Epithelial cell of prostate (primary cell): ENCODE measurements at regions not wholly inside any gene's neighbourhood (a gene's known extent, or its start where the extent isn't known, plus 50 kb on each side); places are given as distances from the start of the nearest gene placed in this dataset.

Experiments
- DNase-seq: peaks from one replicate; pipeline ENCODE4 v3.0.0-alpha.2; 2011; ENCODE audit warnings: low read depth, low spot score
- H3K27ac ChIP-seq: fragments of 450-650 bp; 2 replicates; pipeline ENCODE4 v1.5.1; 2017; ENCODE audit warnings: mild to moderate bottlenecking

DNA sequence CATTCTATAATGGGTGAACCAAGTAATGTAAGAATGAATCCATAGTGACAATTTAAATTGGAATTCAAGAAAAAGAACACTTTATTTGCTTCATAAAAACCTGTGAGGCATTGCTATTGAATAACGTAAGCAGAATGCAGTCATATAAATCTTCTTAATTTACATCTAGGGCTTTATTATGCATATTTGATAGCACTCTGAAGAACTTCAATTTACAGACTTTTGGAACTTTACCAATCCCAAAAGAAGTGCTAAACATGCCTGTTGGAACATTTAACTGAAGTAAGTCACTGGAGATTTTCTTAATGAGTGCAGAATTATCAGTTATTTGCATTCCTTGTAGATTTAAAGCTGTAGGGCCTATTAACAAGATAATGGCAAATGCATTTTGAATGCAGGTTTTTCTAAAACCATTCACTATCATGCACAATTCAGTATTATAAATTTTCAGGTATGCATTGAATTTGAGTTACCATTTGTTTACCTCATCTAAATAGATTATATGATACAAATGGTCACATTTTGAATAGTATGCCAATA lies 1181.2 kb downstream of the ARAP2 start:
- no peak overlapping the region for H3K27ac ChIP-seq
- DNase-seq = no peak

- DNase-seq = no peak
- H3K27ac ChIP-seq = no peak overlapping the region
Observed at GRCh38 chr4:35066406-35066805, 1177.9 kb downstream of the ARAP2 start.

DNA sequence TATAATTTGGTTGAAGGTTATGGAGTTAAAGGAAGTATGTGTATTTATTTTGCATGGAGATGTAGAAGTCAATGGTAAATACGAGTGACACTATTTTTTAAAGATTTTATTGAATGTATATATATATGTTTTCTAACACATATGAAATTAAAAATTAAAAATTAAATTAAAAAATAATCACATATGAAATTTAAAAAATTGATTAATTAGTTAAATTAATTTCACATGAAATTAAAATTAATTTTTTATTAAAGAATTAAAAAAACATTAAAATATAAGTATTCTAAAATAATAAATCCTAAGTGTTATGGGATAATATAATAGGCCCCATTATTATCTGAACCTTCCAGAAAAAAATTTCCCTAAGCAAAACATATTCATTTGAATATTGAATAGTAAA lies 1163.5 kb downstream of the ARAP2 start:
- H3K27ac ChIP-seq = no peak overlapping the region
- DNase-seq = no peak

GRCh38 chr4:35087218-35087617 lies 1157.1 kb downstream of the ARAP2 start:
- no peak overlapping the region for H3K27ac ChIP-seq
- DNase-seq = peak; percentile 3

GRCh38 chr4:35100932-35101331 lies 1143.4 kb downstream of the ARAP2 start:
- DNase-seq = no peak
- no peak overlapping the region for H3K27ac ChIP-seq

- DNase-seq = no peak
- no peak overlapping the region for H3K27ac ChIP-seq
Observed at GRCh38 chr4:35102066-35102465, 1142.2 kb downstream of the ARAP2 start.

- no peak for DNase-seq
- H3K27ac ChIP-seq = no peak overlapping the region
Observed at GRCh38 chr4:35105486-35105885, 1138.8 kb downstream of the ARAP2 start.

- H3K27ac ChIP-seq = no peak overlapping the region
- DNase-seq = no peak
Observed at GRCh38 chr4:35106091-35106734, 1138.1 kb downstream of the ARAP2 start.

- no peak overlapping the region for H3K27ac ChIP-seq
- DNase-seq = no peak
Observed at GRCh38 chr4:35124106-35124505, 1120.2 kb downstream of the ARAP2 start.

DNA sequence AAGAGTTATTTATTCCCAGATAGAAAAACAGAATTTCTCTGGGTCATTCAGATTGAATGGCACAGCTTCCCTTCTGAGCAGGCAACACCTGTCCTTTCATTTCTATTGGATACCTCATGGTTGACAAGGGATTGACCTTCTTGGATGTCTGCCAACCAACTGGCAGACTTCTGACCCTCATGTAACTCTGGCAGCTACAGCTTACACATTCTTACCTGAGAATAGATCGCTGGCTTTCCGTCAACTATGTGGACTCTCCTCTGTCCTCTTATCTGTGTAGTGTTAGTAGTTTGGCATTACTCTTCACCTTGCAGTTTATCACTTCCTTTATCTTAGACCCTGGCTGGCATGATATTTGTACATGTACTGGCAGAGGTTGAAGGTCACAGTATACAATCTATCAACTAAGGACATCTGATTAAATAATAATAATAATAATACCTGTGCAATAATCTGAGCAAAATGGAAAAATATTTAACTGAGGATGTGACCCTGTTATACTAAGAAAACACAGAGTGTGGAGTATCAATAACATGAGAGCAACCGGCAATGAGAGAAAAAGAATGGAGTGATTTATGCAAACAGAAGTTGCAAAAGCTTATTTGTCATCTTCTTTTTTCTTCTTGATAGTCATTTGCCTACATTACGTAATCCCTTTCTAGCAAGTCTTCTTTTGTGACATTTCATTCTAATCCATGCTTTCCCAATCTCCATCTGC lies 1118.2 kb downstream of the ARAP2 start:
- DNase-seq = no peak

DNA sequence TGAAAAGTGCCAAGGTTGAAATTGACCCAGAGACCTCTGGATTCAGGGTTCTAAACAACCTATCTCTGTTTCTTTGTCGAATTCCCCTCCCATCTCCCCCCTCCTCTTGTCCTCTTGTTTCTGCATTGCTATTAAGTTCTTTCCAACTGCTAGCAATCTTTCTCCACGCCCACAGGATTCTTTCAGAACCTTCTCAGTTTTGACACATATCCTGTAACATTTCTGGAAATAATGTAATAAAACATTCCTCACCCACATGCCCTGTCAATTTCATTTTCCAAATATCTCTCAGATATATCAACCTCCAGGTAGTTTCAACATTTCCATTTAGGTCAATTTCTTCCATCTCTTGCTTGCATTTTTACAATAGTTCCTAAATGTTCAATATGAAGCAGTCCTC lies 1105.9 kb downstream of the ARAP2 start:
- no peak overlapping the region for H3K27ac ChIP-seq
- DNase-seq = no peak

More for the DNA sequence above, 1118.2 kb downstream of the ARAP2 start:
- no peak overlapping the region for H3K27ac ChIP-seq

DNA sequence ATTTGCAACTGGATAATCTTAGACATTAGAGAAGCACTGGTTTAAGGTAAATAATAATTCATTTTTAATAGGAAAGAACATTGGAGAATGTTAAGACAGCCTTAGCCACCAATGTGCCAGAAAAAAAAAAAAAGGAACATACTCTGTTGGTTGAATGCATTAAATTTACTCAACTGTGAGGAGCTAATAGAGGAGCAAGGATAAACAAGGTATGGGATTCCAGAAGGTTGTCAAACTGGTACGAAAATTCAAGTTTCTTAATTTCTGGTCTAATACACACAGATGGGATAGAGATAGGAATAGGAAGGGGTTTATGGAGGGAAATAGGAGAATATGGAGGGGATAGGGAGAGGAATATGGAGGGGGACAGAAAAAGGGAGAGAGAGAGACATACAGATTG lies 1096.6 kb downstream of the ARAP2 start:
- no peak for DNase-seq
- no peak overlapping the region for H3K27ac ChIP-seq

DNA sequence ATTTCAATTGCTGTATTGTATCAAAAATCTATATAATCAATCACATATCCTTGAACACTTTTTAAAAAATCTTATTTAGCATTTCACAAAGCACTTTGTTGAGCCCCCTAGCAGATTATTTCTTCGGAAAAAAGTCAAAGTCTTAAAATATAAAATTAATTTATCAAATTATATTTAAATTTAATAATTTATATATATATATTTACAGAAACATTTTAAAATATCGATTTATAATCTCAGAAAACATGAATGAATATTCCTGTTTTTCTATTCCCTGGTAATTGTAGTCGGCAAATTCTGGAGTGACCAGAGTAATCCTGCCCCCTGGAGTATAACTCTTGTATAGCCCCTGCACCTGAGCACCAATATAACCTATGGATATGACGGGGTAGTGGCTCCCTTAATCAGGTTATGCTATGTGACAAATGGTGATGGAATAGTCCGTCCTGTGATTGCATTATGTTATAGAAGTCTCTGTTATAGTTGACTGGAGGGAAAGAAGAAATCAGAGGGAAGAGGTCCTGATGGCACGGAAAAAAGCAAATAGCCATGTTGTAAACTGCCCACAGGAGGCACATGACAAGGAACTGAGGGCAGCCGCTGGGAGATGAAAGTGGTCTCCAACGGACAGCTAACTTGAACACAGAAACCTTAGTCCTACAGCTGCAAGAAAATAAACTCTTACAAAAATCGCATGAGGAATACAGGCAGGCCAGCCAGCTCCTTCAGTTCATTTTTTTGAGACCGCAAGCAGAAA lies 1092.3 kb downstream of the ARAP2 start:
- no peak for DNase-seq
- H3K27ac ChIP-seq = no peak overlapping the region

DNA sequence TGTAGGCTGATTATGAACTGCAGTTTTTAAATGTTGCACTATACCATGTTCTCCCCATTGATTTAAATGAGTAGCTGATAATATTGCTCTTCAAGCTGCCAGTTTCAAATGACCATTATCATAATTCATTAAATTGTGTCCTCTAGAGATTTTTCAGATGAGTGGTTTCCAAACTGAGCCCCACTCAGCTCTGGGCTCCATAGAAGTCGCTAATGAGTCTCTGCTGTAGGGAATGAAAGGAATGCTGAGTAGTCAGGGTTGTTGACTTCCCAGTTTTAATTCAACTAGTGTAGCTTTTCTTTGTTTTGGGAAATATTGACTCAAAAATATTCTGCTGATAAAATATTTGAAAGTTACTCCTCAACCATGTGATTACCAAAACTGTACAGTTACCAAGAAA lies 1081.1 kb downstream of the ARAP2 start:
- H3K27ac ChIP-seq = no peak overlapping the region

DNA sequence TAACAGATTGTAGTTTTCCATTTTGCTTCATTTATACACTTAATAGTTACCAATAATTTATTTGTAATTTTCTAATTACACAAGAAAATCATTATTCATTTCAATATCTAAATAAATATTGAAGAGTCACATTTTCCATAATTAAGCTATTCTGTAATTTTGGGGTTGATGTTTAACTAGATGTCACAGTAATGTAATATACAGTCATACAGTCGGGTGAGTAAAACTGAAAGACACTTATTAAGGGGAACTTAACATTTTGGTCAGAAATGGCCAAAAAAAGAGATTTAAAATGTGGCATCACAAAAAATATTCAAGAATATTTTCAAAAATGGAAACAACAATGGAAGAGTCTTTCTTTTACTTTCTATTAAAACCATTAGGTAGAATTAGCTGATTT lies 1080.3 kb downstream of the ARAP2 start:
- H3K27ac ChIP-seq = no peak overlapping the region
- no peak for DNase-seq

More for the DNA sequence above, 1081.1 kb downstream of the ARAP2 start:
- no peak for DNase-seq

GRCh38 chr4:35166466-35166865 lies 1077.8 kb downstream of the ARAP2 start:
- no peak for DNase-seq
- no peak overlapping the region for H3K27ac ChIP-seq

DNA sequence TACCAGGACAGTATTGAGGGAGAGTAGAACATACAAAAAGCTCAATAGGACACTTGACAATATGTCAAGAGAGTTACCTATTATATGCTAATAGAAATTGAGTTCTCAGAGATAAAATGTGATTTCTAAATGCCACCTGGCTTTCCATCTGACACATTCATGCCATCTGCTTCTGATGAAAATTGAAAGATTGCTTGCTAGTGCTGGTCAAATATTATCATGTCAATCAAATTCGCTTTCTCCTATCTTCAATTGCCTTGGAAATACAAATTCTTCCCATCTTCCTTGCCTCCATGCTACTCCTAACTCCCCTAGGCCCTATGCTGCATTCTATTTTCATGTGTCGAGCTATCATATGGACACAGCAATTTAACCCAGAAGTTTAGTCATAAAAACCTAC lies 1076.9 kb downstream of the ARAP2 start:
- DNase-seq = no peak
- H3K27ac ChIP-seq = no peak overlapping the region

- H3K27ac ChIP-seq = no peak overlapping the region
- DNase-seq = no peak
Observed at GRCh38 chr4:35175487-35175886, 1068.8 kb downstream of the ARAP2 start.

DNA sequence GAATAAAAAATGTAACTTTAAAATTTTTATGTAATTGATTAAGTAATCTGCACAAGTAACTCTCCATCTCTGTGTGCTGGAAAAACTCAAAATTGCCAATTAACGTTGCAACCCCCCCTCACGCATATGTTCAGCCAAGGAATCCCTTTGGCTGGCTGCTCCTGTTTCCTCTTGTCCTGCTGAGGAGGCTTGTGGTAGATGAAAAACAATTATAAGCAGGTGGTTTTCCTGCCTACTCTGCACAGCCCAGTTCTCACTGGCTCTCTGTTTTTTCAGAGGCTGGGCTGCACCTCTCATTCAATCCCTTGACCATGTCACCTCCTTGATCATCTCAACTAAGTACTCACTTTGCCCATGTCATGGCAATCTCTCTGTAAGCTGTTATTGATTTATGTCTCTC lies 1068.4 kb downstream of the ARAP2 start:
- DNase-seq = no peak
- H3K27ac ChIP-seq = no peak overlapping the region

- DNase-seq = no peak
- no peak overlapping the region for H3K27ac ChIP-seq
Observed at GRCh38 chr4:35182451-35182850, 1061.9 kb downstream of the ARAP2 start.

- DNase-seq = no peak
- H3K27ac ChIP-seq = no peak overlapping the region
Observed at GRCh38 chr4:35189988-35190613, 1054.2 kb downstream of the ARAP2 start.
